ENCODE measurements at regions not wholly inside any gene's neighbourhood (a gene's known extent, or its start where the extent isn't known, plus 50 kb on each side); places are given as distances from the start of the nearest gene placed in this dataset.

DNA sequence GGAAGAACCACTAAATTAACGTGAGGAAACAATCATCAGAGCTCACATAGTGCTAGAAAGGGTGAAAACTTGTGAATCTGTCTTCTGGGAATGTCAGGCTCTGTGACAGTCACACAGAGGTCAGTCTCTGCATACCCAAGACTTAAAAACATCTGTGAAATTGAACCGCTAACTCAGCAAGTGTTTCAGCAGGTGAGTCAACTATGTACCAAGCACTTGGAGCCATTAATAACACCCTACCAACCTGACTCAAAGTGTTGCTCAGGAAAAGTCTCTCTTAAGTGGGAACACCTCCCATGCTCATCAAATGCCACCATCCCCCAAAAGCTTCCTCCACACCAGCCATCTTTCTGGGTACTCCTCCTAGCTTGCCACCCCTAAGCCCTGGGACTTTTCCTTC, 92.3 kb upstream of the CARMIL1 start:
- DNase-seq (ENCODE audit: low read depth) = no peak
- H3K4me3 ChIP-seq (ENCODE audit: low read depth, low read length) = no peak overlapping the region
- TF ChIP-seq, protein P1, sequence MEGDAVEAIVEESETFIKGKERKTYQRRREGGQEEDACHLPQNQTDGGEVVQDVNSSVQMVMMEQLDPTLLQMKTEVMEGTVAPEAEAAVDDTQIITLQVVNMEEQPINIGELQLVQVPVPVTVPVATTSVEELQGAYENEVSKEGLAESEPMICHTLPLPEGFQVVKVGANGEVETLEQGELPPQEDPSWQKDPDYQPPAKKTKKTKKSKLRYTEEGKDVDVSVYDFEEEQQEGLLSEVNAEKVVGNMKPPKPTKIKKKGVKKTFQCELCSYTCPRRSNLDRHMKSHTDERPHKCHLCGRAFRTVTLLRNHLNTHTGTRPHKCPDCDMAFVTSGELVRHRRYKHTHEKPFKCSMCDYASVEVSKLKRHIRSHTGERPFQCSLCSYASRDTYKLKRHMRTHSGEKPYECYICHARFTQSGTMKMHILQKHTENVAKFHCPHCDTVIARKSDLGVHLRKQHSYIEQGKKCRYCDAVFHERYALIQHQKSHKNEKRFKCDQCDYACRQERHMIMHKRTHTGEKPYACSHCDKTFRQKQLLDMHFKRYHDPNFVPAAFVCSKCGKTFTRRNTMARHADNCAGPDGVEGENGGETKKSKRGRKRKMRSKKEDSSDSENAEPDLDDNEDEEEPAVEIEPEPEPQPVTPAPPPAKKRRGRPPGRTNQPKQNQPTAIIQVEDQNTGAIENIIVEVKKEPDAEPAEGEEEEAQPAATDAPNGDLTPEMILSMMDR (conservative IDR thresholded peaks at IDR 0.05; ENCODE audit: low read depth, low read length) = no peak

DNA sequence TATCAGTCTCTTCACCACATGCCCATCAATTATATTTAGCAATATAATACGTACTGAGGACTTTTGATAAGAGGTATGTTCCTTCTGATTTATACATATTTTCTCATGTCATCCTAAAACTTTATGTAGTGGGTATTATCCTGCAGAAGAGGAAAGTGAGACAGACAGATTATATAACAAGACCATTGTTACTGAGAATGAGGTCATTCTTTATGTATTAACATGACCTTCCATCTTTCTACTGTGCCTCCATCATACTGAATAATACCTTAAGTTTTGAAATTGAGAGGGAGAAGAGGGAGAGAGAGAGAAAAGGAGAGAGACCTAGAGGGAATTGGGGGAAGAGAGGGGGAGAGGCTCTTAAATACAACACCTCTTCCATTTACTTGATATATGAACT, 90.9 kb upstream of the CARMIL1 start:
- H3K4me3 ChIP-seq (ENCODE audit: low read depth, low read length) = no peak overlapping the region
- no peak for DNase-seq (ENCODE audit: low read depth)
- TF ChIP-seq, protein P1 (conservative IDR thresholded peaks at IDR 0.05; ENCODE audit: low read depth, low read length) = no peak

DNA sequence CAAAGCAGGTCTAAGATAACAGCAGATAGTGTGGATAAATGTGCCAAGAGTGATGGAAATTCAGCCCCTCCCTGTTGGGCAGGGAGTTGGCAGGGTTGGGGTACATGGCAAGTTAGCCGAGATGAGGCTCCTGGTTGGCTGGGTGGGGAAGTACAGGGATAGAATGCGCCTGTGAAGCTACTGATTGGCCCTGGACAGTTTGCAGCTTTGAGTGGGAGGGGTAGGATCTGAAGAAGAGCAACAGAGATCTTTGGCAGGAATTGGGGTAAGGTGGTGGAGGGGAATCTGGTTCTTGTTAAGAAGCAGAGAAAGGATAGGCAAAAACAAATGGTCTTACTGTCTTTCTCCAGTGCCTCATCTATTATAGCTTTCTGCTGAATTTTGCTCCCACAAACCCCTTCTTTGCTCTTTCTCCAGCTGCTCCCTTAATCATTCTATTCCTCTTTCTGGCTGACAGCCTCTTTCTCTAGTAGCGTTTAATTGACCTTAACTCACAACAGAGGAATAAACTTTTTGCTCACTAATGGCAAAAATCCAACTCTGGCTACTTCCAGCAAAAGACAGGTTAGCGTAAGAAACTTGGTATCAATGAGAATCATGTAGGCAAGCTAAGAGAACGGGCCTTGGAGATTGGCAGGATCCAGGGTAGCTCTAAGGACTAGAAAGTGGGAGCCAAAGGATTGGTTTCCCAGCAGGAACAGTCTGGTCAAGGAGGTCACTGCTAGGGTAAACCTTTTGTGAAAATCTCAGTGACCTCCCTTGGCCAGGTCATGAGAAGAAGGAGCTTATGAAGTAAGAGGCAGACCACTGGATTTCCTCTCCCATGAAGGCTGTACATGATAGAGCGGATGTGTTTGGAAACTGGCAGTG, 86.3 kb upstream of the CARMIL1 start:
- DNase-seq (ENCODE audit: low read depth) = peak; percentile 96
- H3K4me3 ChIP-seq (ENCODE audit: low read depth, low read length) = no peak overlapping the region
- TF ChIP-seq, protein P1 (conservative IDR thresholded peaks at IDR 0.05; ENCODE audit: low read depth, low read length) = no peak

DNA sequence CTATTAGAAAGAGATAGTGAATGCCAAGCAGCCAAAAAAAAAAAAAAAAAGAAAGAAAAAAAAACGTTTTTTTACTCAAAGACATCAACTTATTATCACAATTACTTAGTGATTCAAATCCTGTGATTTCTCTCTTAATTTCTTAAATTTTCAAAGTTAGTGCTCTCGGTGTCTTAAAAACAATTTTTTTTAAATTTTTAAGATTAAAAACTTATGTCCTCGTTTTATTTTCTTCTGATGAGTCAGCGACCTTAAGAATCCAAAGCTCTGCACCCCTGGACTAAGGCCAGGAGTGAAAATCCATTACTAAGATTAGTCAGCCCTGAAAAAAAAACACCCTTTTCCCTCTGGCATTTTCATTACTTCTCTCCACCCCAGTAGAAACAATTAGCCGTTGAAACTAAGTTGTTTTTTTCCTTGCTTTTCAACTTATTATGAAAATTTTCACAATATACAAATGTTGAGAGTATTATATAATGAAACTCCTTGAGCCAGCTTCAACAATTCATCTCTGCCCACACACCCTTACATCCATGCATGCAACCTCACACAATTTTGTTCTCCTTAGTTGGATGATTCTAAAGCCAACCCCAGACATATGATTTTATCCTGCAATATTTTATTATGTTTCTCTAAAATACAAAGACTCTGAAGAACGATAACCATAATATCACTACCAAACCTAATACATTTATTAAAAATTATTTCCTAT, 85.6 kb upstream of the CARMIL1 start:
- no peak overlapping the region for H3K4me3 ChIP-seq (ENCODE audit: low read depth, low read length)
- peak; percentile 96 for DNase-seq (ENCODE audit: low read depth)

DNA sequence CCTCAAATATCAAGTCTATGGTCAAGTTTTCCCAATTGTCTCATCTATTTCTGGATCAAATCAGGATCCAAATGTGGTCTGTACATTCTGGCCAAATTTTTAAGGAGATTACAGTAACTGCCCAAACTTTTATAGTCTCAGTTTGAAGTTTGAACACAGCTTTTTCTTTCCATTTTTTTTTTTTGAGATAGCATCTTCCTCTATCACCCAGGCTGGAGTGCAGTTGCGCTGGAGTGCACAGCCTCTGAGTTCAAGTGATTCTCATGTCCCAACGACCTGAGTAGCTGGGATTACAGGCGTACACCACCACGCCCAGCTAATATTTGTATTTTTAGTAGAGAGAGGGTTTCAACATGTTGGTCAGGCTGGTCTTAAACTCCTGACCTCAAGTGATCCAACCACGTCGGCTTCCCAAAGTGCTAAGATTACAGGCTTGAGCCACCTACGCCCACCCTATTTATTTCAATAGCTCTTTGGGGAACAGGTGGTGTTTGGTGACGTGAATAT, 84.9 kb upstream of the CARMIL1 start:
- TF ChIP-seq, protein P1 (conservative IDR thresholded peaks at IDR 0.05; ENCODE audit: low read depth, low read length) = no peak
- H3K4me3 ChIP-seq (ENCODE audit: low read depth, low read length) = no peak overlapping the region
- no peak for DNase-seq (ENCODE audit: low read depth)

More for the DNA sequence above, 85.6 kb upstream of the CARMIL1 start:
- TF ChIP-seq, protein P1 (conservative IDR thresholded peaks at IDR 0.05; ENCODE audit: low read depth, low read length) = no peak

DNA sequence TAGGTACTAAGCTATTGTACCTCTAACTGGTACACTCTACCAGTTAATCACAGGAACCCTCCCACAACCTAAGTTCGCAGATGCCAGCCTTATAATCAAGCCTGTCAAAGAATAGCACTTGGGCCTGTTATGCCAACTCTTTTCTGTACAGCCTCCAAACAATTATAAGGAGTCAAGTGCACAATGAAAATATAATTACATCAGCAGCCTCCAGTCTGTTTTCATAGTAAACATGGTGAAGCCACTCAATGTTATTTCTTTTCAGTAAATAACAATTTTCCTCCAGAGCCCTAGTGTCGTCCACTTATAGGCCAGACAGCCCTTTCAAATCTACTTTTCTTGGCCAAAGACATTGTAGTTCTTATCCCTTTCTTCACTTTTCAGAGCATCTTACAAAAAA, 82.7 kb upstream of the CARMIL1 start:
- DNase-seq (ENCODE audit: low read depth) = no peak
- TF ChIP-seq, protein P1 (conservative IDR thresholded peaks at IDR 0.05; ENCODE audit: low read depth, low read length) = no peak
- no peak overlapping the region for H3K4me3 ChIP-seq (ENCODE audit: low read depth, low read length)

Data from choroid plexus epithelial cell (primary cell).